ENCODE measurements at regions not wholly inside any gene's neighbourhood (a gene's known extent, or its start where the extent isn't known, plus 50 kb on each side); places are given as distances from the start of the nearest gene placed in this dataset.
A peak's percentile ranks its signal among the peaks of the same experiment; 100 is the strongest.

DNA sequence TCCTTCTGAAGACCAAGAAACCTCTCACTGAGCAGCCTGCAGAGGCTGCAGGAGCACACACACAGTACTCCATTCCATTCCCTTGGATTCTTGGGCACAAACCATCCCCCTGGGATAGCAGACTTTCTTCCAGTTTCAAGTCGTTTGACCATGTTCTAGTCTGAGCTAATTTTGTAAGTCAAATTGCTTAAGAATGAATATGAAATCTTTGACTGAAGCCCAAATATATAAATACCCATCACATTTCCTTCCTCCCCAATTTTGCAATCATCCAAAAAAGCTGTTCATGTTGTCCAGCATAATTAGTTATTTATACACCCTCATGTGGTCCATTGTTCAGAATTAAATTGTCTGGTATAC lies 231.2 kb upstream of the TPRG1 start:
- no peak overlapping the region for H3K4me3 ChIP-seq (replicated peaks; ENCODE audit: low read depth, low read length)
- TF ChIP-seq, protein P1, sequence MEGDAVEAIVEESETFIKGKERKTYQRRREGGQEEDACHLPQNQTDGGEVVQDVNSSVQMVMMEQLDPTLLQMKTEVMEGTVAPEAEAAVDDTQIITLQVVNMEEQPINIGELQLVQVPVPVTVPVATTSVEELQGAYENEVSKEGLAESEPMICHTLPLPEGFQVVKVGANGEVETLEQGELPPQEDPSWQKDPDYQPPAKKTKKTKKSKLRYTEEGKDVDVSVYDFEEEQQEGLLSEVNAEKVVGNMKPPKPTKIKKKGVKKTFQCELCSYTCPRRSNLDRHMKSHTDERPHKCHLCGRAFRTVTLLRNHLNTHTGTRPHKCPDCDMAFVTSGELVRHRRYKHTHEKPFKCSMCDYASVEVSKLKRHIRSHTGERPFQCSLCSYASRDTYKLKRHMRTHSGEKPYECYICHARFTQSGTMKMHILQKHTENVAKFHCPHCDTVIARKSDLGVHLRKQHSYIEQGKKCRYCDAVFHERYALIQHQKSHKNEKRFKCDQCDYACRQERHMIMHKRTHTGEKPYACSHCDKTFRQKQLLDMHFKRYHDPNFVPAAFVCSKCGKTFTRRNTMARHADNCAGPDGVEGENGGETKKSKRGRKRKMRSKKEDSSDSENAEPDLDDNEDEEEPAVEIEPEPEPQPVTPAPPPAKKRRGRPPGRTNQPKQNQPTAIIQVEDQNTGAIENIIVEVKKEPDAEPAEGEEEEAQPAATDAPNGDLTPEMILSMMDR (IDR thresholded peaks at IDR 0.05; ENCODE audit: low read depth, low read length, missing control alignments) = no peak
- DNase-seq (ENCODE audit: extremely low read depth, low read depth) = no peak

DNA sequence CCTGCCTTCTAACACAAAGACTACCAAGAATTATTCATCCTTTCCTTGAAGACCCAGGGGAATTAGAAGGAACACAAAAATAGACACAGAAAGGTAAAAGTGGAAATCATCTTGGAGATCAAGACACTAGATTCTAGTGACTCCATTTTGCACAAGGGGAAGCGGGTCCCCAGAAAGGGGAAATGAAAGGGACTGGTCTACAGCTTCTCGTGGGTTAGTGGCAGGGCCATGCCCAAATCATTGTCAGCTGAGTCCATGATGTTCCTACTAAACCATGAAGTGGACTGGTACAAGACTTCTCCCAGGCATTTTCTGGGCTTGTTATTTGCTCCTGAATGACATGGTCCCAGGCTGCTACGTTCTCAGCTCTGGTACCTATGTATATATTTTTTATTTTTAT lies 230.7 kb upstream of the TPRG1 start:
- DNase-seq (ENCODE audit: extremely low read depth, low read depth) = no peak
- TF ChIP-seq, protein P1 (IDR thresholded peaks at IDR 0.05; ENCODE audit: low read depth, low read length, missing control alignments) = no peak
- no peak overlapping the region for H3K4me3 ChIP-seq (replicated peaks; ENCODE audit: low read depth, low read length)

DNA sequence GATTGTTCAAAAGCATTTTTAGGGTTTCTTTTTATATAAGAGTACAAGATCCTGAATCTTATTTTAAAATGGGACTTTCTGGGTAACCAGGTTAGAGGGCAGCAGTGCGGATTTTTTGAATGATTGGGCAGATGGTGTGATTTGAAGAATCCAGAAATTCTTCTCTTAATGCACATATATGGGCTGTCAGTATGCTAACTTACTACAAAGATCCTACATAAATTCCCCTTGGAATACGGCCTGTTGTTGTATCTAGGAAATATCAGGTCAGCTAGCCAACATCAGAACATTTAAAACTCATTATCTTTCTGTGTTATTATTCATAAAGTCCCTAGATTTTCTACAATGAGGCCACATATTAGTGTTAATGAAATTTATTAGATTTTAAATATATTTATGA lies 229.6 kb upstream of the TPRG1 start:
- DNase-seq (ENCODE audit: extremely low read depth, low read depth) = no peak
- no peak overlapping the region for H3K4me3 ChIP-seq (replicated peaks; ENCODE audit: low read depth, low read length)
- TF ChIP-seq, protein P1 (IDR thresholded peaks at IDR 0.05; ENCODE audit: low read depth, low read length, missing control alignments) = no peak

DNA sequence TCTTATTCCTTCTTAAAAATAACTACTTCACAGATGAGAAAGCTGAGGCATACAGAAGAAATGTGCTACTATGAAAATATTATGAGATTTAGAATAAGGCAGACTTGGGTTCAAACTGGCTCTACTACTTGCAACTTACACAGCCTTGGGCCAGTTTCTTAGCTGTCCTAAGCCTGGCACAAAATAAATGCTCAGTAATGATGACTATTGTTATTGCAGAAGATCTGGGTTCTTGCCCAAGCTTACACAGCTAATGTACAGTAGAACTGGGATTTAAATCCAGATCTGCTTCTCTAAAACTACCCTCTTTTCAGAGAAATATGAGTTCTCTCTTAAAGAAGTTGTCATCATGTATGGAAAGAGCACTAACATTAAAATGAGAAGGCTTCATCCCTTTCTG lies 228.2 kb upstream of the TPRG1 start:
- TF ChIP-seq, protein P1 (IDR thresholded peaks at IDR 0.05; ENCODE audit: low read depth, low read length, missing control alignments) = no peak
- no peak for DNase-seq (ENCODE audit: extremely low read depth, low read depth)
- H3K4me3 ChIP-seq (replicated peaks; ENCODE audit: low read depth, low read length) = no peak overlapping the region

DNA sequence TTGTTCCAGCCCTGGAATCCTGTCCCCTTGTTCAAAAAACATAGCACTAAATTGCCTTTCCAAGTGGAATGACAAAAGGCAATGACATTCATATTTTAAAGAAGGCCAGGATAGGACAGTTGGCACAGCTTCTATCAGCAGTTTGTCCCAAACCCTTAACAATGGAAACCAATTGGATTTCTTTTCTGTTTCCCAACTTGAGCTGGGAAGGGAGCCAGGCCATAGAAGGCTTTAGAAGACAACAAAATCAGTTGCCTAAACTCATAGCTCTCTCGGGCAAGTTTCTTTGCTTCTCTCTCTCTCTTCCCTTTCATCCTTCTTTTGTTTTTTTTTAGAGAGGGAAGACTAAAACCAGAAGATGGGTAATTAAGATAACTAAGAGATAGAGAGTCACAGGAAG lies 227.7 kb upstream of the TPRG1 start:
- H3K4me3 ChIP-seq (replicated peaks; ENCODE audit: low read depth, low read length) = no peak overlapping the region
- TF ChIP-seq, protein P1 (IDR thresholded peaks at IDR 0.05; ENCODE audit: low read depth, low read length, missing control alignments) = no peak
- no peak for DNase-seq (ENCODE audit: extremely low read depth, low read depth)

DNA sequence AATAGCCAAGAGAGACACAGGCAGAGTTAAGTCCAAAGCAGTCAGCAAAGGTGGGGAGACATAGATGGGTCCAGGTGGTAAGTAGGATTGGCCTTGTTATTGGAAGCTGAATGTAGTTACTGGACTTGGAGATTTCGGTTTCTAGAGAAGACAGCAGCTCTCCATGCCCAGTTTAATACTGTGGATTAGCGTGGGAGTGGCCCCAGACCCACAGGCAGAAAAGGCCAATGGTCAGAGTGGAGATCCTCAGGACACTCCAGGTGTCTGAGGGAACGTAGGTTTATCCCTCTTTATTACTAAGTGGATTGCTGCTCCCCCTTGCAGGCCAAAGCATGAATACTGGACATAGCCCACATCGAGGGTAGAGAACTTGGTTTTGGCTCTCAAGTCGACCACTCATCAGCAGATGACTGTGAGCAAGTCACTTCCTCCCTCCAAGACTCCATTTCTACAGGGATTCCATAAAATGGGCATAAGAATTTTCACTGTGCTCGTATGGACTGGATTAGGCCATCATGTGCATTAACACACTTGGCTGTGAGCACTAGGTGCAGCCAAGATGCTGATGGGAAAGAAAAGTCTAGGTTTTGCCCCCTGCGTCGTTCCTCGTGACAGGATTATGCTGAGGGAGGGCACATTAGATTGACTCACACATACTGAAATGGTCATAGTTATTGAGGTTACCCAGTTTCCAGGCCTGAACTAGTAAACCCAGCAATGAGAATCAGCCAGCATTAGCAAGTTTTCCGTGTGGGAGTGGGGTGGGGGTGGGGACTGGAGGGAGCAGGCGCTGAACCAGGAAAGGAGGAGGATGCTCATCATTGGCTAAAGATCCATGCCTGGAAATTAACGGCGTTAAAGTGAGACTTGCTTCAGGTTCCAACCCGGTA lies 225.2 kb upstream of the TPRG1 start:
- DNase-seq (ENCODE audit: extremely low read depth, low read depth) = no peak
- TF ChIP-seq, protein P1 (IDR thresholded peaks at IDR 0.05; ENCODE audit: low read depth, low read length, missing control alignments) = no peak
- H3K4me3 ChIP-seq (replicated peaks; ENCODE audit: low read depth, low read length) = peak overlapping the region; percentile 41
